Stimulated activated memory B cell treated with anti-CD40 and anti-IgM and Interleukin-4, amounts not matched to agents 10 μg/mL and 1 μg/mL and 100 μg/mL, for 72 hours (primary cell): ENCODE measurements at regions not wholly inside any gene's neighbourhood (a gene's known extent, or its start where the extent isn't known, plus 50 kb on each side); places are given as distances from the start of the nearest gene placed in this dataset.
"Not testable (repeated sequence)": the region's sequence is repeated elsewhere in the genome, so short reads cannot be mapped to it uniquely, and the experiment has no call there.

Source experiments
- ATAC-seq: fragments of 150-1000 bp; cut with Tn5 transposase; 2 replicates; pipeline ENCODE4 v1.10.0; 2021
- H3K27ac Mint-ChIP-seq: one replicate; pipeline ENCODE4 v1.8.0; 2022; ENCODE audit warnings: mild to moderate bottlenecking, mixed read lengths
- H3K27me3 Mint-ChIP-seq: one replicate; pipeline ENCODE4 v1.8.0; 2022; ENCODE audit warnings: mixed read lengths
- H3K36me3 Mint-ChIP-seq: one replicate; pipeline ENCODE4 v1.8.0; 2022; ENCODE audit warnings: mixed read lengths
- H3K4me1 Mint-ChIP-seq: one replicate; pipeline ENCODE4 v1.8.0; 2022; ENCODE audit warnings: mixed read lengths
- H3K4me3 Mint-ChIP-seq: one replicate; pipeline ENCODE4 v1.8.0; 2022; ENCODE audit warnings: mild to moderate bottlenecking, moderate library complexity, mixed read lengths
- H3K9me3 Mint-ChIP-seq: one replicate; pipeline ENCODE4 v1.8.0; 2022; ENCODE audit warnings: mixed read lengths

GRCh38 chr12:33706927-33707326 lies 267.3 kb upstream of the SYT10 start:
- Mint-ChIP-seq H3K4me1 (no peaks in the 10 kb centered on the region), H3K36me3 (no peaks in the 10 kb centered on the region), H3K4me3 (no peak overlapping the region), H3K27me3 (no peaks in the 10 kb centered on the region), H3K27ac (no peak overlapping the region), H3K9me3 (peaks cover 2% of the 10 kb centered on the region)
- no peak for ATAC-seq

GRCh38 chr12:33708935-33709334 lies 269.3 kb upstream of the SYT10 start:
- Mint-ChIP-seq H3K4me3 (no peak overlapping the region), H3K27me3 (no peaks in the 10 kb centered on the region), H3K27ac (no peak overlapping the region), H3K4me1 (no peaks in the 10 kb centered on the region), H3K9me3 (peaks cover 6% of the 10 kb centered on the region), H3K36me3 (no peaks in the 10 kb centered on the region)
- ATAC-seq, result no peak

GRCh38 chr12:33710548-33710947 lies 270.9 kb upstream of the SYT10 start:
- Mint-ChIP-seq H3K36me3 (no peaks in the 10 kb centered on the region), H3K4me3 (no peak overlapping the region), H3K9me3 (peaks cover 6% of the 10 kb centered on the region), H3K27me3 (no peaks in the 10 kb centered on the region), H3K27ac (no peak overlapping the region), H3K4me1 (no peaks in the 10 kb centered on the region)
- ATAC-seq, result no peak

- Mint-ChIP-seq H3K27ac (no peak overlapping the region), H3K4me3 (no peak overlapping the region), H3K36me3 (no peaks in the 10 kb centered on the region), H3K4me1 (no peaks in the 10 kb centered on the region), H3K9me3 (no peaks in the 10 kb centered on the region), H3K27me3 (no peaks in the 10 kb centered on the region)
- no peak for ATAC-seq
Observed at GRCh38 chr12:33718631-33719030, 279.0 kb upstream of the SYT10 start.

GRCh38 chr12:33721561-33721960 lies 281.9 kb upstream of the SYT10 start:
- Mint-ChIP-seq H3K4me1 (no peaks in the 10 kb centered on the region), H3K27me3 (no peaks in the 10 kb centered on the region), H3K36me3 (no peaks in the 10 kb centered on the region), H3K9me3 (no peaks in the 10 kb centered on the region), H3K4me3 (no peak overlapping the region), H3K27ac (no peak overlapping the region)
- no peak for ATAC-seq

GRCh38 chr12:33724867-33725266 lies 285.2 kb upstream of the SYT10 start:
- H3K4me1 Mint-ChIP-seq, result no peaks in the 10 kb centered on the region
- H3K4me3 Mint-ChIP-seq, result no peak overlapping the region
- no peaks in the 10 kb centered on the region for H3K36me3 Mint-ChIP-seq
- H3K9me3 Mint-ChIP-seq, result no peaks in the 10 kb centered on the region
- ATAC-seq, result no peak
- H3K27ac Mint-ChIP-seq, result no peak overlapping the region
- no peaks in the 10 kb centered on the region for H3K27me3 Mint-ChIP-seq

- ATAC-seq, result no peak
Observed at GRCh38 chr12:33734871-33735270, 287.4 kb upstream of the ALG10 start.

GRCh38 chr12:33752854-33753253 lies 269.4 kb upstream of the ALG10 start:
- H3K4me1 Mint-ChIP-seq, result no peaks in the 10 kb centered on the region
- H3K27ac Mint-ChIP-seq, result no peak overlapping the region
- H3K4me3 Mint-ChIP-seq, result no peak overlapping the region
- H3K27me3 Mint-ChIP-seq, result no peaks in the 10 kb centered on the region
- peaks cover 11% of the 10 kb centered on the region for H3K9me3 Mint-ChIP-seq
- no peaks in the 10 kb centered on the region for H3K36me3 Mint-ChIP-seq
- ATAC-seq, result no peak

More at GRCh38 chr12:33734871-33735270, 287.4 kb upstream of the ALG10 start:
- Mint-ChIP-seq H3K4me1 (no peaks in the 10 kb centered on the region), H3K27me3 (no peaks in the 10 kb centered on the region), H3K4me3 (no peak overlapping the region), H3K36me3 (no peaks in the 10 kb centered on the region), H3K9me3 (peaks cover 6% of the 10 kb centered on the region), H3K27ac (no peak overlapping the region)

- no peak for ATAC-seq
- H3K27me3 Mint-ChIP-seq, result no peaks in the 10 kb centered on the region
- no peak overlapping the region for H3K27ac Mint-ChIP-seq
- H3K9me3 Mint-ChIP-seq, result peaks cover 10% of the 10 kb centered on the region
- H3K4me3 Mint-ChIP-seq, result no peak overlapping the region
- H3K36me3 Mint-ChIP-seq, result no peaks in the 10 kb centered on the region
- no peaks in the 10 kb centered on the region for H3K4me1 Mint-ChIP-seq
Observed at GRCh38 chr12:33757701-33758100, 264.6 kb upstream of the ALG10 start.

- Mint-ChIP-seq H3K27ac (no peak overlapping the region), H3K4me3 (no peak overlapping the region), H3K36me3 (no peaks in the 10 kb centered on the region), H3K27me3 (no peaks in the 10 kb centered on the region), H3K4me1 (no peaks in the 10 kb centered on the region), H3K9me3 (peaks cover 8% of the 10 kb centered on the region)
- ATAC-seq, result no peak
Observed at GRCh38 chr12:33759279-33759678, 263.0 kb upstream of the ALG10 start.

- peaks cover 3% of the 10 kb centered on the region for H3K9me3 Mint-ChIP-seq
- H3K27ac Mint-ChIP-seq, result no peak overlapping the region
- H3K27me3 Mint-ChIP-seq, result no peaks in the 10 kb centered on the region
- H3K4me1 Mint-ChIP-seq, result no peaks in the 10 kb centered on the region
- no peak for ATAC-seq
- H3K36me3 Mint-ChIP-seq, result no peaks in the 10 kb centered on the region
- no peak overlapping the region for H3K4me3 Mint-ChIP-seq
Observed at GRCh38 chr12:33763331-33763730, 259.0 kb upstream of the ALG10 start.

GRCh38 chr12:33770652-33771051 lies 251.6 kb upstream of the ALG10 start:
- Mint-ChIP-seq H3K9me3 (no peaks in the 10 kb centered on the region), H3K27ac (no peak overlapping the region)

GRCh38 chr12:33771889-33772288 lies 250.4 kb upstream of the ALG10 start:
- Mint-ChIP-seq H3K27ac (no peak overlapping the region), H3K4me1 (no peaks in the 10 kb centered on the region), H3K9me3 (no peaks in the 10 kb centered on the region), H3K36me3 (no peaks in the 10 kb centered on the region), H3K4me3 (no peak overlapping the region), H3K27me3 (no peaks in the 10 kb centered on the region)
- no peak for ATAC-seq

More at GRCh38 chr12:33770652-33771051, 251.6 kb upstream of the ALG10 start:
- Mint-ChIP-seq H3K27me3 (no peaks in the 10 kb centered on the region), H3K36me3 (no peaks in the 10 kb centered on the region), H3K4me1 (no peaks in the 10 kb centered on the region), H3K4me3 (no peak overlapping the region)
- no peak for ATAC-seq

- H3K36me3 Mint-ChIP-seq, H3K9me3 Mint-ChIP-seq, H3K4me1 Mint-ChIP-seq, H3K27me3 Mint-ChIP-seq, ATAC-seq, H3K4me3 Mint-ChIP-seq, H3K27ac Mint-ChIP-seq: not testable (repeated sequence)
Observed at GRCh38 chr12:33773091-33773490, 249.2 kb upstream of the ALG10 start.

GRCh38 chr12:33786532-33786931 lies 235.8 kb upstream of the ALG10 start:
- no peak for ATAC-seq
- H3K4me3 Mint-ChIP-seq, result no peak overlapping the region
- no peaks in the 10 kb centered on the region for H3K36me3 Mint-ChIP-seq
- no peak overlapping the region for H3K27ac Mint-ChIP-seq
- no peaks in the 10 kb centered on the region for H3K4me1 Mint-ChIP-seq
- H3K27me3 Mint-ChIP-seq, result no peaks in the 10 kb centered on the region
- H3K9me3 Mint-ChIP-seq, result peaks cover 9% of the 10 kb centered on the region

GRCh38 chr12:33794954-33795353 lies 227.3 kb upstream of the ALG10 start:
- Mint-ChIP-seq H3K9me3 (peaks cover 21% of the 10 kb centered on the region), H3K27ac (no peak overlapping the region), H3K27me3 (no peaks in the 10 kb centered on the region), H3K4me3 (no peak overlapping the region), H3K4me1 (no peaks in the 10 kb centered on the region), H3K36me3 (no peaks in the 10 kb centered on the region)
- no peak for ATAC-seq

GRCh38 chr12:33795536-33795935 lies 226.8 kb upstream of the ALG10 start:
- Mint-ChIP-seq H3K4me3 (no peak overlapping the region), H3K36me3 (no peaks in the 10 kb centered on the region), H3K27me3 (no peaks in the 10 kb centered on the region), H3K9me3 (peaks cover 19% of the 10 kb centered on the region), H3K4me1 (no peaks in the 10 kb centered on the region), H3K27ac (no peak overlapping the region)
- no peak for ATAC-seq
